ENCODE measurements at regions not wholly inside any gene's neighbourhood (a gene's known extent, or its start where the extent isn't known, plus 50 kb on each side); places are given as distances from the start of the nearest gene placed in this dataset.

DNA sequence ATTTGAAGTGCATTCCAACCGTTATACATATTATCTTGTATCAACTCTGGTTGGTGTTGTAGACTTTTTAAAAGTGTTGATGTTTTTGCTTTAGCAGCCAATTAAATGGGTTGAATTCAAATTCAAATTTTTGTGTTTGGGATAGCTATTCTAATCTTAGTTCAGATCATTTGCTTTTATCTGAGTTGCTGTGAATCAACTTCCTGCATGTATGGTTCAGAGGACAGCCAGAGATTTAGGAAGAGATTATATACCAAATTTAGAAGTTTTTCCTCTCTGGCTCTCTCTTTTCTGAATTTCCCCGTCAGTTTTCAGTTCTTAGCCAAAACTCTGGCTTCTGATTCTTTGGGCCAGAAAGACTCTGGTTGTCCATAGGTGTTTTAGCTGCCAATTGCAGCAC, 415.5 kb downstream of the NUF2 start:
- Mint-ChIP-seq H3K27me3 (ENCODE audit: low read depth) (no peaks in the 10 kb centered on the region), H3K9me3 (peaks cover 0 to 2% of the 10 kb centered on the region in 2 experiments; a peak in 1 of 5 replicates), H3K4me1 (peaks cover 4 to 7% of the 10 kb centered on the region in 2 experiments; a peak in 3 of 4 replicates), H3K36me3 (ENCODE audit: insufficient read depth in 1 of 3, low read depth in 3 of 3) (no peaks in the 10 kb centered on the region; a peak in 1 of 7 replicates), H3K4me3 (no peak overlapping the region), H3K27ac (0 out of 7 replicates have a peak overlapping the region, but pooled peaks of 1 of the 3 experiments have one; percentile 62)
- Histone ChIP-seq H4K8ac (replicated peaks; ENCODE audit: insufficient read length, low read depth, low read length) (no peak overlapping the region), H3K4ac (ENCODE audit: low read depth, low read length) (no peak overlapping the region), H3K56ac (ENCODE audit: insufficient read length, low read depth, low read length) (no peak overlapping the region), H2BK15ac (ENCODE audit: low read depth, low read length) (no peak overlapping the region), H4K91ac (ENCODE audit: insufficient read length, low read depth, low read length) (no peak overlapping the region), H3K79me1 (ENCODE audit: insufficient read depth, low read depth, low read length, poor library complexity, severe bottlenecking) (no peaks in the 10 kb centered on the region), H4K20me1 (ENCODE audit: control insufficient read depth, insufficient read depth, insufficient read length) (no peaks in the 10 kb centered on the region), H2BK20ac (ENCODE audit: low read depth, low read length, poor library complexity, severe bottlenecking) (no peak overlapping the region), H3K23me2 (ENCODE audit: insufficient read length, low read depth, low read length, poor library complexity, severe bottlenecking) (no peaks in the 10 kb centered on the region), H3K9me3 (ENCODE audit: control insufficient read depth, low read depth, low read length) (no peaks in the 10 kb centered on the region), H2BK120ac (ENCODE audit: low read depth, low read length, poor library complexity, severe bottlenecking) (no peak overlapping the region), H3K4me2 (ENCODE audit: insufficient read depth, insufficient read length, low read length) (no peak overlapping the region), H2AFZ (ENCODE audit: low read length) (no peak overlapping the region), H3K18ac (ENCODE audit: insufficient read length, low read depth, low read length) (no peak overlapping the region), H4K5ac (ENCODE audit: insufficient read length, low read depth, low read length) (no peak overlapping the region), H2AK5ac (ENCODE audit: insufficient read length, low read length) (no peak overlapping the region), H3K27ac (ENCODE audit: insufficient read length, low read depth, low read length) (no peak overlapping the region), H3K9ac (ENCODE audit: extremely low read depth, insufficient read length, low read length) (no peak overlapping the region), H3T11ph (ENCODE audit: low read length) (no peak overlapping the region), H2BK5ac (ENCODE audit: insufficient read length, low read length) (no peak overlapping the region), H3K79me2 (ENCODE audit: insufficient read depth, low read length) (no peaks in the 10 kb centered on the region), H3K27me3 (ENCODE audit: insufficient read depth, low read length) (no peaks in the 10 kb centered on the region), H3K14ac (ENCODE audit: insufficient read depth, low read length) (no peak overlapping the region), H3K4me1 (ENCODE audit: insufficient read depth, low read length) (no peaks in the 10 kb centered on the region), H2BK12ac (ENCODE audit: insufficient read length, low read depth, low read length) (no peak overlapping the region), H3K23ac (ENCODE audit: insufficient read length, low read depth, low read length) (no peak overlapping the region)
- no CpG with 5 or more reads among the region's 2 CpGs for WGBS (ENCODE audit: extremely low coverage, insufficient read length, low lambda C conversion rate)
- no peak for DNase-seq
- TF ChIP-seq, protein P1, sequence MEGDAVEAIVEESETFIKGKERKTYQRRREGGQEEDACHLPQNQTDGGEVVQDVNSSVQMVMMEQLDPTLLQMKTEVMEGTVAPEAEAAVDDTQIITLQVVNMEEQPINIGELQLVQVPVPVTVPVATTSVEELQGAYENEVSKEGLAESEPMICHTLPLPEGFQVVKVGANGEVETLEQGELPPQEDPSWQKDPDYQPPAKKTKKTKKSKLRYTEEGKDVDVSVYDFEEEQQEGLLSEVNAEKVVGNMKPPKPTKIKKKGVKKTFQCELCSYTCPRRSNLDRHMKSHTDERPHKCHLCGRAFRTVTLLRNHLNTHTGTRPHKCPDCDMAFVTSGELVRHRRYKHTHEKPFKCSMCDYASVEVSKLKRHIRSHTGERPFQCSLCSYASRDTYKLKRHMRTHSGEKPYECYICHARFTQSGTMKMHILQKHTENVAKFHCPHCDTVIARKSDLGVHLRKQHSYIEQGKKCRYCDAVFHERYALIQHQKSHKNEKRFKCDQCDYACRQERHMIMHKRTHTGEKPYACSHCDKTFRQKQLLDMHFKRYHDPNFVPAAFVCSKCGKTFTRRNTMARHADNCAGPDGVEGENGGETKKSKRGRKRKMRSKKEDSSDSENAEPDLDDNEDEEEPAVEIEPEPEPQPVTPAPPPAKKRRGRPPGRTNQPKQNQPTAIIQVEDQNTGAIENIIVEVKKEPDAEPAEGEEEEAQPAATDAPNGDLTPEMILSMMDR (conservative IDR thresholded peaks at IDR 0.05): no peak
